ENCODE measurements at regions not wholly inside any gene's neighbourhood (a gene's known extent, or its start where the extent isn't known, plus 50 kb on each side); places are given as distances from the start of the nearest gene placed in this dataset.
A peak's percentile ranks its signal among the peaks of the same experiment; 100 is the strongest.

GRCh38 chr7:91771921-91772815 is 108.3 kb downstream of the MTERF1 start:
- TF ChIP-seq CTCF (IDR thresholded peaks at IDR 0.05; ENCODE audit: low read length, missing control alignments): no peak
- H3K4me3 ChIP-seq (replicated peaks; ENCODE audit: low read depth, low read length): no peak overlapping the region
- DNase-seq (ENCODE audit: low read depth): peak; percentile 20

- H3K4me3 ChIP-seq (replicated peaks; ENCODE audit: low read depth, low read length): no peak overlapping the region
- TF ChIP-seq CTCF (IDR thresholded peaks at IDR 0.05; ENCODE audit: low read length, missing control alignments): no peak
- no peak for DNase-seq (ENCODE audit: low read depth)
These were observed 104.3 kb downstream of the MTERF1 start for GRCh38 chr7:91776171-91776570.

GRCh38 chr7:91777522-91777921 is 103.0 kb downstream of the MTERF1 start:
- H3K4me3 ChIP-seq (replicated peaks; ENCODE audit: low read depth, low read length): no peak overlapping the region
- no peak for TF ChIP-seq CTCF (IDR thresholded peaks at IDR 0.05; ENCODE audit: low read length, missing control alignments)
- no peak for DNase-seq (ENCODE audit: low read depth)

- no peak overlapping the region for H3K4me3 ChIP-seq (replicated peaks; ENCODE audit: low read depth, low read length)
- no peak for DNase-seq (ENCODE audit: low read depth)
- no peak for TF ChIP-seq CTCF (IDR thresholded peaks at IDR 0.05; ENCODE audit: low read length, missing control alignments)
These were observed 102.1 kb downstream of the MTERF1 start for GRCh38 chr7:91778416-91778815.

GRCh38 chr7:91780521-91780920 is 100.0 kb downstream of the MTERF1 start:
- DNase-seq (ENCODE audit: low read depth): no peak
- no peak overlapping the region for H3K4me3 ChIP-seq (replicated peaks; ENCODE audit: low read depth, low read length)
- TF ChIP-seq CTCF (IDR thresholded peaks at IDR 0.05; ENCODE audit: low read length, missing control alignments): no peak

- H3K4me3 ChIP-seq (replicated peaks; ENCODE audit: low read depth, low read length): no peak overlapping the region
- TF ChIP-seq CTCF (IDR thresholded peaks at IDR 0.05; ENCODE audit: low read length, missing control alignments): peak; percentile 36
- DNase-seq (ENCODE audit: low read depth): peak; percentile 78
These were observed 96.0 kb downstream of the MTERF1 start for GRCh38 chr7:91784469-91784868.

GRCh38 chr7:91787931-91788330 is 92.6 kb downstream of the MTERF1 start:
- TF ChIP-seq CTCF (IDR thresholded peaks at IDR 0.05; ENCODE audit: low read length, missing control alignments): no peak
- peak; percentile 4 for DNase-seq (ENCODE audit: low read depth)
- no peak overlapping the region for H3K4me3 ChIP-seq (replicated peaks; ENCODE audit: low read depth, low read length)
